HG03280 (cell line): ENCODE measurements at regions not wholly inside any gene's neighbourhood (a gene's known extent, or its start where the extent isn't known, plus 50 kb on each side); places are given as distances from the start of the nearest gene placed in this dataset.

ENCODE experiments used
- ATAC-seq: cut with Tn5 transposase; IDR thresholded peaks from one replicate; pipeline ENCODE4 v1.9.1; 2021; ENCODE audit warnings: mild to moderate bottlenecking, moderate library complexity; ENCODE audit not compliant: unreplicated experiment

DNA sequence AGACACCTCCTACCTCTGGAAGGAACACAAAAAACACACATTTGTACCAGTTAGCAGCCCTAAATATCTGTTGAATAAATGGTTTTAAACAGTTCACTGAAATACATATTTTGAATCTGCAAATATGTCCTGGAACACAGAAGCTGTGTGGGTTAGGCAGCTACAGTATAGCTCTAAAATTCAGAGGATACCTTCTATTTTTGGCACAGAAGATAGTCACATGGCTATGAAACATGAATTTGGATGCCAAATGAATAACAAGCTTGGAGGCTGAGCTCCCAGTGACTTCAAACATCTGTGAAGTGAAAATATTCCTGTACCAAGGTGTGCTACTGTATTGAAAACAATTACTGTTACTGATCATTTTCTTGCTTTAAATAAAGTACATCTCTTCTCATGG lies 391.5 kb upstream of the ADGRL2 start:
- ATAC-seq: no peak

GRCh38 chr1:81408419-81408818 lies 392.3 kb upstream of the ADGRL2 start:
- no peak for ATAC-seq

GRCh38 chr1:81407000-81407821 lies 393.5 kb upstream of the ADGRL2 start:
- no peak for ATAC-seq

DNA sequence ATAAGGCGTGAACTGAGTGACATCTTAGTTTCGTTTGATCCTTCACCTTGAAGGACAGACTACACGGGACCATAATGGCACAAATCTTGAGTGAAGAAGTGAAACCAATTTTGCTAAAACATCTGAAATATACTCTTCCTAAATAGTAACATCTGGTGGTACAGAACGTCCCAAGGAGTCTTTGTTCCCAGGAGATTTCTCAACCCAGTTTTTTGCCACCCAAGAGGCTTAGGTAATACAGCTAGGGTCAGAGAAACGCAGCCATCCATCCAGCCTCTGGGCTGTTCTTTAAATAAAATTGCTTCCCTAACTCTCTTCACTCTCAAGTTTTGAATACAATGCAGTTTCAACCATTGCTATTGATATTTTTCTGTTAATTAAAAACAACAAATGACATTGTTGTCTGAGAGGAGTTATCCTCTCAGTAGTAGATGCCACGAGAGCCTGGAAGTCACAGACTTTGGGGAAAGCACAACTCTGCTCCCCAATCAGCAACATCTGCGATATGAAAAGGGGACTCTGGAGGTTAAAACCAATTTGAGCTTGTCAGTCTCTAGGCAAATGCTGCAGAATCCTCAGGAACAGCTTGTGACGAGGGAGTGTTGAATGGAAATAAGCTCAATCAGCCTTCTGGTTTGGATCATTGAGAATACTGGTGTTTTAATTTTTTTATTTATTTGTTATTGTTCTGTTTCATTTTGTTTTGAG lies 394.3 kb upstream of the ADGRL2 start:
- no peak for ATAC-seq

- ATAC-seq: no peak
Observed at GRCh38 chr1:81398041-81398440, 402.7 kb upstream of the ADGRL2 start.

DNA sequence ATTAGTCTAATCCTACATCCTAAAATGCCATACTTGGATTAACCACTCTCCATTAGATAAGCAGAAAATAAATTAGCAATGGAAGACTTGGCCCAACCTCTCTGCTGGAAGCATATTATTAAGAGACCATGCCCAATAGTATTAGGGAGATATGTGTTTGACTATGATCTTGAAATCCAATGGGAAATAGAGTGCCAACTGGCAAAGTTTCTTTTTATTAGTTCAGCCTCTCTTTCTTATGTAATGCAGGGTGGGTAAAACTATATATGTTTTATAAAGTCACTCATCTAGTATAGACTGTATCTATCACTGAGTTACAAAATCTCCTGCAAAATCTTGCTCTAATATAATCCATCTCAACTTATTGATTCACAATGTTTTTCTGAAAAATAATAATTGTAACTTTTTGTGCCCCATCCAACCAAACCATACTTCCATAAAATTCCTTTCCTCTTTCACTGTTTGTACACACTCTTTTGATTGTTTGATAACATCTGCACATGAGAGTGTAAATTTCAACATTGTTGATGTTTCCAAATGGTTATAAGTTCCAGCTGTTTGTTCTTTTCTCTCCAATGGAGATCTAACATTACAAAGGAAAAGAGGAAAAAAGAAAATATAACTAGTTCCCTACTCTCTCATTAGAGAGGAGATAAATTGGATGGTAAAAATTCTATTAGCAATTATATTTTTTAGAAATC lies 408.1 kb upstream of the ADGRL2 start:
- no peak for ATAC-seq

DNA sequence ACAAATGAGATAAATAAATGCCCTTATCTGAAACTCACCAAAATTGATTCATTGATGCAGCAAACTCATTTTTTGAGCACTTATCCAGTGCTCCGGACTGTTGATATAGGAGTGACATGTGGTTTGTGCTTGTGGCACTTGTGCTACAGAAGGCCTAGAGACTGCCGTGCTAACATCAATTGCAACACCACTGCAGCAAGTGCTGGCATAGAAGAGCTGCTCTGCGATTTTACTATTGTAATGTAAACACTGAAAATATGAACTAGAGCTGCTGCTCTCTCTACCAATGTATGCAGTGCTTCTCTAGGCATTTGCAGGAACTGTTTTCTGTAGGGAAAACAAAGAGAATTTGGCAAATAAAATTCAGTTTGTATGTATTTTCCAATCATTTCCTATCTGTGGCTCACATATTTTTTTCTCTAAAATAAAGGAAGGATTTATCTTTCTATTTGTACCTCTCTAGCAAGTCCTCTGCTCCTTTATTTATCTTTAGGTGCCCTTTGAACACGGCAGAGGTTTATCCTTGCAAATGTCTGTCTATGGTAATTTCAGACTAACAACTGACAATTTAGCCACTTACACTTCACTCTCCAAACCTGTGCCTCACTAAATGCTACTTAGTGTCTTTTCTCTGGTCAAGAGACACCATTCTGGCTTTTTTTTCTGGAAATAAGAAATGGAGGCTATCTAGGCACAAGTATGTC lies 409.5 kb upstream of the ADGRL2 start:
- ATAC-seq: no peak

DNA sequence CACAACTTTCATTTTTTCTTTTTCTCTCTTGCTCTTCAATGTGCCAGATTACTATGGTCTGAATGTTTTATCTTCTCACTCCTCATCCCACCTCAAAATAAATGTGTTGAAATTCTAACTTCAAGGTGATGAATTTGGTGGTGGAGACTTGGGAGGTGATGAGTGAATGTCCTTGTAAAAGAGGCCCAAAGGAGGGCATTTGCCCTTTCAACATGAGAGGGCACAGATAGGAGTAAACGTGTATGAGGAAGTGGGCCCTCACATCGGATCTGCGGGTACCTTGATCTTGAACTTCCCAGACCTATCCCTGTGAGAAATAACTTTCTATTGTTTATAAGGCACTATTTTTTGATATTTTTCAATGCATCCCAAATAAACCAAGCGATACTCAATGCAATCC lies 412.3 kb upstream of the ADGRL2 start:
- ATAC-seq: no peak

GRCh38 chr1:81387446-81387845 lies 413.3 kb upstream of the ADGRL2 start:
- ATAC-seq: no peak

DNA sequence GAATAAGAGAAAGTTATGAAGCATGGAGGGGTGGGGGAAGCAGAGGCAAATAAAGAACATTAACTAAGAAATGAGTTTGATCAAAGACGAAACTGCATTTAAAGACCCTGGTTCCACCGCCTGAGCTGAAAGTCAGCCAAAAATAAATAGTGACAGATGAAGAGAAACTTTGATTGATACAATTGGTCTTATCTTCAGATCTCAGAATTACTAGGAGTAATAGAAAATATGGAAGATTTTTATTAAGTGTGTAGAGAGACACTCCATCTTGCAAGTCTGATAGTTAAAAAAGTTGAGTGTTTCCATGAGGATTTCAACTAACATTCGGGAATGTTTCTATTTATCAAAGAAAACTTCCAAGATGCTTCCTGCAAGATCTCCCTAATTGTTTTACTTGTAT lies 418.2 kb upstream of the ADGRL2 start:
- ATAC-seq: no peak

GRCh38 chr1:81381881-81382280 lies 418.9 kb upstream of the ADGRL2 start:
- no peak for ATAC-seq

DNA sequence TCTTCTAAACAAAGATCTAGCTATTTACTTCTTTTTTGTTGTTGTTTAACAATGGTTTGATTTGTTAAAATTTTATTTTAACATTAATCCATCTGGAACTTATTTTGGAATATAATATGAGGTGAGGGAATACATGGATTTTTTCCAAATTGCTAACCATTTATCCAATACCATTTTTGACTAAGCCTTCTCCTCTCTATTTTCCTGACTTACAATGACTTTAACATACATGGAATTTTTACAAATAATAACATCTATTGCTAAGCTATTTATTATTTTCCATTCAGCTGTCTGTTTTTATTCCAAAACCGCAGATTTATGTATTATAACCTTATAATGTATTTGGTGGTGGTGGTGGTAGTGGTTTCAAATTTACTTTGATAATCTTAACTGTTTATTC lies 420.3 kb upstream of the ADGRL2 start:
- ATAC-seq: no peak

DNA sequence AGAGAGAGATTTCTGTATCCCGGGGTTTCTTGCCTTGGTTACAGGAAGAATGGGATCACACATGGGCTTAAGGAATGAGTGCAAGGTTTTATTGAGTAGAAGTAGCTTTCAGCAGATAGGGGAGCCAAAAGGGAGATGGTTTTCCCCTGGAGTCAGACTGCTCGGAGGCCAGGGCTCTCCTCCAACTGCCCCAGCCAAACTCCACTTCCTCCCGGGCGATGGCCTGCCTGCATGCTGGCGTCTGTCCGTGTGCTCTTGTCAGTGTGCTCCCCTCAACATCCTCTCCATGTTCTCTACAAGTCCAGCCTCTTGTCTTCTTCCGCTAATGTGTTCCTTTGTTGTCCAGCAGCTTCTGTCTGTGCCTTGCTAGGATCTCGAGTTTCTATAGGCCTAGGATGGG lies 421.3 kb upstream of the ADGRL2 start:
- no peak for ATAC-seq

GRCh38 chr1:81377406-81377805 lies 423.3 kb upstream of the ADGRL2 start:
- no peak for ATAC-seq

GRCh38 chr1:81375884-81376548 lies 424.7 kb upstream of the ADGRL2 start:
- ATAC-seq: no peak

DNA sequence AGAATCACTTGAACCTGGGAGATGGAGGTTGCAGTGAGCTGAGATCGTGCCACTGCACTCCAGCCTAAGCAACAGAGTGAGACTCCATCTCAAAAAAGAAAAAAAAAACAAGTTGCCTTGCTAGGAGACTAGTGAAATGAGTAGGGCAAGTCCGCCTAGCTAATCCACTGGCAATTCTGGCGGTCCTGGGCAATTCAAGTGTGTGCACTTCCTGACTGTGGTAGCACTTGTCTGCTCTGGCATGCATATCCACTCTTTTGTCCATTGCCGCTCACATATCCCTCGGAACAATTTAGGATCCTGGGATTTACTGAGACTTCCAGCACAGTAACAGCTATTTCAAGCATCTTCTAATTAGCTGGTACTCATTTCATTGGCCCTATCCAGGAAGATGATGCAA lies 426.3 kb upstream of the ADGRL2 start:
- no peak for ATAC-seq

DNA sequence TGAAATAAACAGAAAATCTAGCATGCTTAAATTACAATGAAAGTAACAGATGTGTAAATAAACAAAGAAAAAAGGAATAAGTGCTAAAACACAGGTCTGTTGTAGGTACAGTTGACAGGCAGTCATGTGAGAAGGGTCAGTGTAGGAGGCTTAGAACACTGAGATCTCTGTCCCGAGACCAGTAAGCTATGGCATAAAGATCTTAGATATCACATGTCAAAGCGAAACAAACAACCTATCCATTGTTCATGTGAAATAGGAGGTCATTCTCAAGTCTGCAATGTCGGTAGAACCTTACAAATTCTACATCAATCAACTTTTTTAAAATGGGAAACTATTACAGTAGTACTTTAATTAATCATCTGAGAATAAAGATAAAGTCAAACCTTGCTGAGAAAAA lies 428.9 kb upstream of the ADGRL2 start:
- ATAC-seq: no peak

GRCh38 chr1:81369833-81370232 lies 430.9 kb upstream of the ADGRL2 start:
- ATAC-seq: no peak

DNA sequence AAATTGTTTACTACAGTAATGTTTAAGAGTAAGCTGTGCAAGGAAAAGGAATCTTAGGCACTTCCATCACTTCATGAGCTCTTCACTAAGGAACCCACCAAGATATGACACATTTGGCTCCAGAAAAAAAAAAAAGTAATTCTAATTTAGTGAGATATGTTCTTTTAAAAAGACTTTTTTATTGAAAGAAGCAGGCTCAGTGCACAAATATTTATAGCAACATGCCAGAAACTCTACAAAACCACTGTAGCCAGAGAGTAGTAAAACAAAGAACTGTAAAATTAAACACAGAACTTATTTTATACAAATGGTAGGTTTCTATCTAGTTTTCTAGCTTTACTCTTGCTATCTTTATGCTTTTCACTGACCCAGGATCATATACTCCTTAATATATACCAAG lies 434.6 kb upstream of the ADGRL2 start:
- no peak for ATAC-seq

- ATAC-seq: no peak
Observed at GRCh38 chr1:81364088-81364487, 436.6 kb upstream of the ADGRL2 start.

GRCh38 chr1:81358151-81358550 lies 442.6 kb upstream of the ADGRL2 start:
- no peak for ATAC-seq
